HUES64 (cell line): ENCODE measurements at regions not wholly inside any gene's neighbourhood (a gene's known extent, or its start where the extent isn't known, plus 50 kb on each side); places are given as distances from the start of the nearest gene placed in this dataset.
"Not testable (repeated sequence)": the region's sequence is repeated elsewhere in the genome, so short reads cannot be mapped to it uniquely, and the experiment has no call there.

ENCODE experiments used
- H3K27ac ChIP-seq: 2 replicates; pipeline ENCODE4 v1.7.0; 2013; ENCODE audit warnings: low read depth, low read length, inconsistent platforms
- H3K27me3 ChIP-seq: 2 replicates; pipeline ENCODE4 v1.6.1; 2013; ENCODE audit warnings: mild to moderate bottlenecking, low read length; ENCODE audit not compliant: insufficient read depth
- H3K36me3 ChIP-seq: 2 replicates; pipeline ENCODE4 v1.6.1; 2013; ENCODE audit warnings: mild to moderate bottlenecking, low read length; ENCODE audit not compliant: insufficient read depth
- H3K4me1 ChIP-seq: 2 replicates; pipeline ENCODE4 v1.6.1; 2013; ENCODE audit warnings: mild to moderate bottlenecking, low read length, moderate library complexity; ENCODE audit not compliant: insufficient read depth
- H3K4me3 ChIP-seq: 2 replicates; pipeline ENCODE4 v1.5.1; 2013; ENCODE audit warnings: mild to moderate bottlenecking, low read length, moderate library complexity
- H3K9ac ChIP-seq: 2 replicates; pipeline ENCODE4 v1.6.1; 2013; ENCODE audit warnings: mild to moderate bottlenecking, low read depth, low read length
- H3K9me3 ChIP-seq: 2 replicates; pipeline ENCODE4 v1.6.1; 2013; ENCODE audit warnings: low read depth, low read length; ENCODE audit not compliant: insufficient read depth
- WGBS: fragments of 150-250, 120-280 bp; methylation state at CpG from one replicate; pipeline ENCODE4 v1.1.7; 2013; ENCODE audit warnings: missing lambda C conversion rate; 5-methylcytosine and 5-hydroxymethylcytosine counted together

DNA sequence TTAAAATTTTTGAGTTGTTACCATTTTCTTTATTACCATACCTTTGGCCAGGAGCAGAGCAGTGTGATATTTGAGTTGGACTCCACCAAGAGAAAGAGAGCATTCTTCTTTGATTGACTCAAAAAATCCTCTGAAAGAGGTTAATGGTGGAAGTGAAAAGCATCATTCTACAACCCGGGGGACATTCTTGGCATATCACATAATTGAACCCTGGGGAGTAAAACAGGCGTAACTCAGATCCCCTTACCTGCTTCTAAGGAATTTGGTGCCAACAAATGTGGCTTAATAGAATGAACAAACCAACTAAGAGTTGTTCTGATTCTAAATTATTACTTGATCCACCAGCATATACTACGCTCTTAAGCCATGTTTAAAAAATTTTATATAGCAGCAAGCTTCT is 351.1 kb upstream of the DEPDC1 start:
- Histone ChIP-seq H3K27ac (no peak overlapping the region), H3K4me1 (no peaks in the 10 kb centered on the region), H3K27me3 (no peaks in the 10 kb centered on the region), H3K36me3 (no peaks in the 10 kb centered on the region), H3K9me3 (no peaks in the 10 kb centered on the region), H3K4me3 (no peak overlapping the region), H3K9ac (no peak overlapping the region)
- 93% methylated on average over 2 of the region's 3 CpGs for WGBS

DNA sequence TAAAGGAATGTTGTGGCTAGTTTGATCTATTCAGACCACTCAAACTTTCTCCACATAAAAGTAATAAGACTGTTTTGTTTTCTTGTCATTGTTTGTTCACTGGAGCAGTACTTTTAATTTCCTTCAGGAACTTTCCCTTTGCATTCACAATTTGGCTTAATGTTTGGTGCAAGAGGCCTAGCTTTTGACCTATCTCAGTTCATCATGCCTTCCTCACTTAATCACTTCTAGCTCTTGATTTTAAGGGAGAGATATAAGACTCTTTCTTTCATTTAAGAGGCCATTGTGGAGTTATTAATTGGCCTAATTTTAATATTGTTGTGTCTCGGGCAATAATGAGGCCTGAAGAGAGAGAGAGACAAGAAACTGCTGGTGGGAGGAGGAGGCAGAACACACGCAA is 371.7 kb upstream of the DEPDC1 start:
- 95% methylated on average over 2 of the region's 2 CpGs for WGBS
- Histone ChIP-seq H3K4me1 (no peaks in the 10 kb centered on the region), H3K36me3 (no peaks in the 10 kb centered on the region), H3K27me3 (no peaks in the 10 kb centered on the region), H3K27ac (no peak overlapping the region), H3K9ac (no peak overlapping the region), H3K9me3 (0 out of 2 replicates have a peak, but pooled peaks cover 4% of the 10 kb centered on the region), H3K4me3 (no peak overlapping the region)

DNA sequence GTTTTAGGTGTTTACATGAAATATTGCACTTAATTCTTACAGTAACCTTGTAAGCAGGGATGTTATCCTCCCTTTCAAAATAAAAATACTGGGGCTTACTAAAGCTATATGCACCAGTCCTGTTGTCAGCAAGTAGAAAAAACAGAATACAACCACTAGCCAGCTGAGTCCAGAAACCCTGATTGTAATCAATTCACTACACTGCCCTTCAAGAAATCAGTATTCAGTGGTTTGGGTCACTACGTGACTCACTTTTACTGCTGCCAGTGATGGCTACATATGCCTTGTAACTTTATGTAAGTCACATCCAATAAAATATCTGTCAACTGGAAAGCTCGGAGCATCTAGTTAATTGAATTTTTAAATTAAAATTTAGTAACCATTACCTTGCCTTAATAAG is 376.3 kb upstream of the DEPDC1 start:
- WGBS = 95% methylated on average over 1 of the region's 2 CpGs
- Histone ChIP-seq H3K4me3 (no peak overlapping the region), H3K36me3 (no peaks in the 10 kb centered on the region), H3K9me3 (0 out of 2 replicates have a peak, but pooled peaks cover 4% of the 10 kb centered on the region), H3K27ac (no peak overlapping the region), H3K9ac (no peak overlapping the region), H3K4me1 (no peaks in the 10 kb centered on the region), H3K27me3 (no peaks in the 10 kb centered on the region)

DNA sequence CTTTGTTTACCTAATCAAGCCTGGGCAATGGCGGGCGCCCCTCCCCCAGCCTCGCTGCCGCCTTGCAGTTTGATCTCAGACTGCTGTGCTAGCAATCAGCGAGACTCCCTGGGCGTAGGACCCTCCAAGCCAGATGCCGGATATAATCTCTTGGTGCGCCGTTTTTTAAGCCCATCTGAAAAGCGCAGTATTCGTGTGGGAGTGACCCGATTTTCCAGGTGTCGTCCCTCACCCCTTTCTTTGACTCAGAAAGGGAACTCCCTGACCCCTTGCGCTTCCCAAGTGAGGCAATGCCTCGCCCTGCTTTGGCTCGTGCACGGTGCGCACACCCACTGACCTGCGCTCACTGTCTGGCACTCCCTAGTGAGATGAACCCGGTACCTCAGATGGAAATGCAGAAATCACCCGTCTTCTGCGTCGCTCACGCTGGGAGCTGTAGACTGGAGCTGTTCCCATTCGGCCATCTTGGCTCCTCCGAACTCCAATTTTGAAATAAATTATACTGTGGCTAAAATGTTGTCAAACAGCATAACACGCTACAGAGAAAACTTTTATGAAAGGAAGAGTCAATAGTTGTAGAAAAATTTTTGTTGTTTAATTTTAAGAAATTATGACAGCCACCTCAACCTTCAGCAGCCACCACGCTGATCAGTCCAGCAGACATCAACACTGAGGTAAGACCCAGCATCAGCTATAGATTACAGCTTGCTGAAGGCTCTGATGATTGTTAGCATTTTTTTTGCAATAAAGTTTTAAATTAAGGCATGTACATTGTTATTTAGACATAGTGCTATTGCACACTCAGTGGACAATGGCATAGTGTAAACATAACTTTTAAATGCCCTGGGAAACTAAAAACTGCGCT is 384.7 kb upstream of the DEPDC1 start:
- not testable (repeated sequence) for H3K4me1 ChIP-seq, H3K9me3 ChIP-seq, H3K36me3 ChIP-seq, H3K27ac ChIP-seq, H3K27me3 ChIP-seq
- 59% methylated on average over 28 of the region's 29 CpGs for WGBS
- peak overlapping the region; percentile 40 for H3K9ac ChIP-seq
- peak overlapping the region; percentile 36 for H3K4me3 ChIP-seq

DNA sequence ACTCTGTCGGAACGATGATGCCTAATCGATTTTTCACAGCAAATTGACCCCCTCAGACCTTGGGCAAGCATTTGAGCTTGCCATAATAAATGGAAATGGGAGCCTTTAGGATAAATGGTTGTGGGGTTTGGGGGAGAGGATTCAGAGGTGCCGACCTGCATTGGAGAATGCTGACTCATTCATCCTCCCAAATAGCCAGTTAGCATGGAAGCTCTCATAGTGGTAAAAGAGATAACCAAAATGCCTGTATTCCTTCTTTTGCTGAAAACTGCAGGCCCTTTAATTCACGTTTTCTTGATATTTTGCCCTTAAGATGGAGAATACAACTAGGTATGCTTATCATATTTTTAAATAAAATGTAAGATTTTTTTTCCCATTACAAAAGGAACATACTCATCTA is 392.6 kb upstream of the DEPDC1 start:
- Histone ChIP-seq H3K4me3 (no peak overlapping the region), H3K9me3 (no peaks in the 10 kb centered on the region), H3K4me1 (no peaks in the 10 kb centered on the region), H3K36me3 (no peaks in the 10 kb centered on the region), H3K9ac (no peak overlapping the region), H3K27ac (no peak overlapping the region), H3K27me3 (no peaks in the 10 kb centered on the region)
- WGBS = 86% methylated on average over 5 of the region's 5 CpGs

DNA sequence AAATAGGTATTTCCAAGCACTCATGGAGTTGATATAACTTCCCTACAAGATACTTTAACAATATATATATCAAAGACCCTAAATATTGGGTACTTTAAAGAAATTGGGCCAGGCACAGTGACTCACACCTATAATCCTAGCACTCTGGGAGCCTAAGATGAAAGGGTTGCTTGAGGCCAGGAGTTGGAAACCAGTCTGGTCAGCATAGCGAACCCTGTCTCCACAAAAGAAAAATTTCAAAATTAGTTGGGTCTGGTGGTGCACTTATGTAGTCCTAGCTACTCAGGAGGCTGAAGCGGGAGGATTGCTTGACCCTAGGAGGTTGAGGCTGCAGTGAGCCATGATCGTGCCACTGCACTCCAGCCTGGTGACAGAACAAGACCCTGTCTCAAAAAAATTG is 393.9 kb upstream of the DEPDC1 start:
- no peak overlapping the region for H3K27ac ChIP-seq

DNA sequence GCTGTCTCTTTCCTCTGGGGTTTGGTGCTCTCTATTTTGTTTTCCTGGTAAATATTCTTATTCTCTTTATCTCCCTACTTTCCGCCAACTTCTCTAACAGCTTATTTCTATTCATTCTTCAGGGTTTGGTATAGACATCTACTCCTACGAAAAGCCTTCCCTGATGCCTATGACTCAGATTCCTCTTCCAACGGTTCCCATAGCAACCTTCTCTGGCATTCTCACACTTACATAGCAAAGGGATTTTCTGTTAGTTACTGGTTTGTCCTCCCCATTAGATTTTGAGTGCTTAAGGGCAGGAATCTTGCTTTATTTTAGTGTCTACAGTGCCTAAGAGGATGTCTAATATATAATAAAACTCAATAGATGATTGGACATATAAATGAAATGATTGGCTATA is 407.6 kb upstream of the DEPDC1 start:
- Histone ChIP-seq H3K36me3 (no peaks in the 10 kb centered on the region), H3K9me3 (no peaks in the 10 kb centered on the region), H3K27me3 (no peaks in the 10 kb centered on the region), H3K9ac (no peak overlapping the region), H3K27ac (no peak overlapping the region), H3K4me1 (peaks cover 4% of the 10 kb centered on the region; the same call in 1 of the 2 replicates), H3K4me3 (no peak overlapping the region)
- WGBS = 55% methylated on average over 3 of the region's 3 CpGs

More for the DNA sequence above, 393.9 kb upstream of the DEPDC1 start:
- no peaks in the 10 kb centered on the region for H3K27me3 ChIP-seq
- no peaks in the 10 kb centered on the region for H3K9me3 ChIP-seq
- WGBS = 98% methylated on average over 3 of the region's 3 CpGs
- no peak overlapping the region for H3K4me3 ChIP-seq
- H3K36me3 ChIP-seq = no peaks in the 10 kb centered on the region
- H3K9ac ChIP-seq = no peak overlapping the region
- no peaks in the 10 kb centered on the region for H3K4me1 ChIP-seq

DNA sequence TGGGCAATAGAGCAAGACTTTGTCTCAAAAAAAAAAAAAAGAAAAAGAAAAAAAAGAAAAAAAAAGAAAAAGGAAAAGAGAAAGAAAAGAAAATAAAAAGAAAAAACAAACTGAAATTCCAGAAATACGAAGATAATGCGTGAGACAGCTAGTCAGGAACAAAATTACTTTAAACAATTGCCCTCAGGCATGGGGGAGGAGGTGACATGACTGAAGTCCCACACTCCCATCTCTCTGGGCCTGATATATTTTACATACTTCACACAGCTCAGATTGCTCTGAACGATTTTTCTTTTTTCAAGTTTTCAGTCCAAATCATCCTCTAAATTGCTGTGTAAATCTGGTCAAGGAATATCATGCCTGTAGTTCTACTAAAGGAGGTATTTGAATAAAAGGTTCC is 409.5 kb upstream of the DEPDC1 start:
- H3K36me3 ChIP-seq = no peaks in the 10 kb centered on the region
- peaks cover 4% of the 10 kb centered on the region; the same call in 1 of the 2 replicates for H3K4me1 ChIP-seq
- H3K9ac ChIP-seq = no peak overlapping the region
- no peak overlapping the region for H3K4me3 ChIP-seq
- WGBS = 98% methylated on average over 3 of the region's 3 CpGs
- H3K9me3 ChIP-seq = 0 out of 2 replicates have a peak, but pooled peaks cover 3% of the 10 kb centered on the region
- H3K27me3 ChIP-seq = no peaks in the 10 kb centered on the region
- no peak overlapping the region for H3K27ac ChIP-seq

DNA sequence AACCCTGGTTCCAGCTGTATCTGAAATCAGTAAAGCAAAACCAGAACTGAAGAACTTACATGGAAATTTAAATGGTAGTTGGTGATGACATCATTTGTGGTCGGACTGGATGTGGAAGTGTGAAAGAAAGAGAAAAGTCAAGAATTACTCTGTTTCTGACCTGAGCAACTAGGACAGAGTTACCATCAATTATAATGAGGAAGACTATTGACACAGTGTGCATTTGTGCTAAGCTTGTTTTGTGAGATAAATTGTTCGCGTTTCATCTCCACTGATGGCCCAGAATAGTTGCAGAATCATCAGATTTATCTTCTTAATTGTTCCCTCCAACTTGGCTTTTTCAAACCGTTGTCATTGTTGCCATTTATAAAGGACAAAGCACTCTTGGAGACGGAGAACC is 410.6 kb upstream of the DEPDC1 start:
- no peaks in the 10 kb centered on the region for H3K36me3 ChIP-seq
- no peak overlapping the region for H3K27ac ChIP-seq
- H3K9ac ChIP-seq = no peak overlapping the region
- WGBS = 91% methylated on average over 5 of the region's 5 CpGs
- no peaks in the 10 kb centered on the region for H3K27me3 ChIP-seq
- H3K4me1 ChIP-seq = peaks cover 4% of the 10 kb centered on the region; the same call in 1 of the 2 replicates
- no peak overlapping the region for H3K4me3 ChIP-seq
- H3K9me3 ChIP-seq = 0 out of 2 replicates have a peak, but pooled peaks cover 3% of the 10 kb centered on the region

DNA sequence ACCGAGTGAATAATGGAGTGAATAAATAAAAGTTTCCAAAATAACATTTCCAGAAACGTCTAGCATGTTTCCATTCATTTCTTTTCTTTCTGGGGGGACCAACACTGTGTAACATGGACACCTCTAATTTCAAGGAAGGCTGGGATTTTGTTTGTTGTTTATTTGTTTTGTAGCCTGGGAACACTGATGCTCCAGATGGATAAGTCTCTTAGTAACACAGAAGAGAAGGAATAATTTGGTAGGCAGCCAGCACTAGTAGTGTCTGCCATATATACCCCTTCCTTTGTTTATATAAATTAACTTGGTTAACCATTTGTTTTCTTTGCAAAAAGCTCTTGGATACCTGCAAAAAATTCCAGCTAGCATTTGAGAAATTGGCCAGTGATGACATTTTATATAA is 411.4 kb upstream of the DEPDC1 start:
- no peaks in the 10 kb centered on the region for H3K36me3 ChIP-seq
- H3K9ac ChIP-seq = no peak overlapping the region
- no peaks in the 10 kb centered on the region for H3K27me3 ChIP-seq
- H3K4me1 ChIP-seq = peaks cover 4% of the 10 kb centered on the region; the same call in 1 of the 2 replicates
- H3K4me3 ChIP-seq = no peak overlapping the region
- 0 out of 2 replicates have a peak, but pooled peaks cover 3% of the 10 kb centered on the region for H3K9me3 ChIP-seq
- 86% methylated on average over 2 of the region's 2 CpGs for WGBS
- H3K27ac ChIP-seq = no peak overlapping the region

DNA sequence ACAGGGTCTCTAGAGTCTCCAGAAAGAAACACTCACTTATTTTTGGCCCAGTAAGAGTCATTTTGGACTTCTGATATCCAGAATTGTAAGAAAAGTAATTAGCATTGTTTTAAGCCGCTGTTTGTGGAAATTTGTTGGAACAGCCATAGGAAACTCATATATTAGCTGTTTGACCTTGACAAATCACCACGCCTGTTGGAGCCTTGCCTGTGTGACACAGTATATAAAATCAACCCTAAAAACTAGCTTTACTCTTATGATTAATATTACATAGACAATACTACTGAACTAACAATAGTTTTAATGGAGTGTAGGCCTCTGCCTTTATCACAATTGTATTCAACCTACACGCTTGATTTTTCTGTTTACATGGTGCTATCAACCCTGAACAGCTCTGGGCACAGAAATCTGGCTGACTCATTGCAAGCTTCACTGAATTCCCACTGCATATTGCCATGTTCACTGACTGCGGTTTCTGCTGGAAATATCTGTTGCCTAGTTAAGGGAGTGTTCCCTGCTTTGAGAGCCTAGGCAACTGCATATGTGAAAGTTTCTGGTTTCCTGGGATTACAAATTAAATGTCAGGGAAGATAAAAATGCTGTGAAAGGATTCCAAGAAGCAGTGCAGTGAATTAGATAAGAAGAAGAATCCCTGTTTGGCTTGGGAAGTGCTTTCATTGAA is 419.5 kb upstream of the DEPDC1 start:
- Histone ChIP-seq H3K9me3 (no peaks in the 10 kb centered on the region), H3K27ac (no peak overlapping the region), H3K9ac (no peak overlapping the region), H3K36me3 (no peaks in the 10 kb centered on the region), H3K4me3 (no peak overlapping the region), H3K27me3 (no peaks in the 10 kb centered on the region), H3K4me1 (no peaks in the 10 kb centered on the region)
- 88% methylated on average over 4 of the region's 4 CpGs for WGBS
